Large intestine (tissue), 3 donors: ENCODE measurements at regions not wholly inside any gene's neighbourhood (a gene's known extent, or its start where the extent isn't known, plus 50 kb on each side); places are given as distances from the start of the nearest gene placed in this dataset.

Experiments
- DNase-seq, 2 donors: peaks; one replicate each; pipeline versions ENCODE4 v3.0.0 to v3.0.0-alpha.2; 2013
- H3K27ac ChIP-seq: one replicate; pipeline ENCODE4 v1.5.1; 2013; ENCODE audit warnings: low read length
- H3K27me3 ChIP-seq: 2 replicates; pipeline ENCODE4 v1.6.1; 2013; ENCODE audit warnings: low read length; ENCODE audit not compliant: control insufficient read depth, insufficient read depth
- H3K36me3 ChIP-seq: 2 replicates; pipeline ENCODE4 v1.6.1; 2013; ENCODE audit warnings: low read length; ENCODE audit not compliant: control insufficient read depth, insufficient read depth
- H3K4me1 ChIP-seq: one replicate; pipeline ENCODE4 v1.6.1; 2013; ENCODE audit warnings: low read length; ENCODE audit not compliant: control insufficient read depth, insufficient read depth
- H3K4me3 ChIP-seq: one replicate; pipeline ENCODE4 v1.5.1; 2013; ENCODE audit warnings: low read length
- H3K9me3 ChIP-seq: one replicate; pipeline ENCODE4 v1.6.1; 2013; ENCODE audit warnings: mild to moderate bottlenecking, low read depth, low read length, moderate library complexity; ENCODE audit not compliant: control insufficient read depth
- WGBS: methylation state at CpG from one replicate; pipeline ENCODE4 v1.1.5; 2013; ENCODE audit warnings: low lambda C conversion rate; ENCODE audit not compliant: insufficient coverage; 5-methylcytosine and 5-hydroxymethylcytosine counted together

DNA sequence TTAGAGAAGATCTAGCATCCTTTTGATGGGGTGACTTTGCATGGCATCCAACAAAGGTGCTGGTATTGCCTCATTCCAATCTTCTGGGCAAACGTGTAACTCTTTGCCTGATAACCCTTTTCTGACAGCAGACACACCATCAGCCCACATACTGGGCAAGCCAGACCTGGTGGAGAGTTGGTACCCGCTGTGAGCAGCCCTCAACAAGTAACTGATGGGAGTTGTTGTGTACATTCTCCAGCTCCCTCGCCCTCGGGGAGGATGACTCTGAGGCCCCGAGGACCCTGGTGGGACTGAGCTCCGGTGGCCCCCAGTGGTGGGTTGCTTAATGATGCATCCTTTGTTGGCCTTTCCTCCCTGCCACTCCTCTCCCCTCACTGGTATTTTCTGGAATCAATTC lies 102.4 kb upstream of the SLC6A11 start:
- Histone ChIP-seq H3K4me3 (no peak overlapping the region), H3K27ac (no peak overlapping the region), H3K27me3 (peaks cover 15% of the 10 kb centered on the region), H3K9me3 (no peaks in the 10 kb centered on the region), H3K36me3 (no peaks in the 10 kb centered on the region), H3K4me1 (no peaks in the 10 kb centered on the region)
- no CpG with 5 or more reads among the region's 6 CpGs for WGBS
- no peak for DNase-seq

DNA sequence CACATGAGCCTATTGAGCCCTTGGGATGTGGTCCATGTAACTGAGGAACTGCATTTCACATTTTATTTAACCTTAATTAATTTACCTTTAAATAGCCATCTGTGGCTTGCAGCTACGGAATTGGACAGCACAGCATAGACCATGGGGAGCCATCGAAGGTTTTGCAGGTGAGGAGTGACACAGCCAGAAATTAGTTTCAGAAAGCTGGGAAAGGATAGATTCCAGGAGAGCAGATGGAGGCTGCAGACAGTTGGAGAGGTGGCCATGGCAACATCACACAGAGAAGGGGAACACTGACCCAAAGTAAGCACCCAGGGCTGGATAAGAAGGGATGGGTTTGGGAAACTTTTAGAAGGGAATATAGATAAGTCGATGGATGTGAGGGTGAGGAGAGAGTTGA lies 100.1 kb upstream of the SLC6A11 start:
- Histone ChIP-seq H3K27ac (no peak overlapping the region), H3K4me1 (no peaks in the 10 kb centered on the region), H3K9me3 (no peaks in the 10 kb centered on the region), H3K27me3 (no peaks in the 10 kb centered on the region), H3K4me3 (no peak overlapping the region), H3K36me3 (no peaks in the 10 kb centered on the region)
- WGBS = no CpG with 5 or more reads among the region's 3 CpGs
- no peak for DNase-seq

DNA sequence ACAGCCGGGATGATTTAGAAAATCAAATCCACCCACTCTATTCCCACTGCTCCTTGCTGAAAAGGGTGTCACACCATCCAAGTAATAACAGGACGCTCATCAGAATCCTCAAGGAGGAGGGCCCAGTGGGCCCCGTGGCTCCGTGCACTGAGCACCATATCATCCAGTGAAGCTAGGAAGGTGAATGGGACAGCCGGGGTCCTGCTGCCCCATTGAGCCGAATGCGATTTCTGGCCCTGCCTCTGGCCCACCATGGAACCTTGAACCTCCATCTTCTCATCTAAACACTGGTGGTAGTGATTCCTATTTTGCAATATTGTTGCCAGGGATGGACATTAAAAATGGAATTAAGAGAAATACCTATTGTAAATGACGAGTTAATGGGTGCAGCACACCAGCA lies 99.1 kb upstream of the SLC6A11 start:
- WGBS = no CpG with 5 or more reads among the region's 8 CpGs
- DNase-seq = no peak
- Histone ChIP-seq H3K36me3 (no peaks in the 10 kb centered on the region), H3K4me3 (no peak overlapping the region), H3K9me3 (no peaks in the 10 kb centered on the region), H3K4me1 (no peaks in the 10 kb centered on the region), H3K27ac (no peak overlapping the region), H3K27me3 (no peaks in the 10 kb centered on the region)

DNA sequence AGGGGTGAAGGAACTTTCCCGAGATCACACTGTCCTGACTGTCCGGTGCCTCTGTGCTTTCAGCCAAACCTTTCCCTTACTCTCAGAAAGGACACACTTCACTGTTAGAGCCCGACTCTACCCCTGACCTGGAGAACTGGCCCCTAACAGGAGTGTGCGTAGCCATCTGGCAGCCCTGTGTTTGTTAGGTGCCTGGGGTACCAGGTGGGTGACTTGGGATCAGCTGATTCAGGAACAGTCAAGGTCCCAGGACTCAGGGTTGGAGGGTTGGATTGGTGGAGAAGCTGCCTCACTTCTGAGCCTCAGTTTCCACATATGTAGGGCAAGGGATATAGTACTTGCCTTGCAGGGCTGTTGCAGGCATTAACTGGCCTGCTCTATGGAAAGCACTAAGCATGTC lies 98.3 kb upstream of the SLC6A11 start:
- DNase-seq = no peak
- Histone ChIP-seq H3K4me3 (no peak overlapping the region), H3K9me3 (no peaks in the 10 kb centered on the region), H3K27ac (no peak overlapping the region), H3K27me3 (no peaks in the 10 kb centered on the region), H3K36me3 (no peaks in the 10 kb centered on the region), H3K4me1 (no peaks in the 10 kb centered on the region)
- no CpG with 5 or more reads among the region's 4 CpGs for WGBS

DNA sequence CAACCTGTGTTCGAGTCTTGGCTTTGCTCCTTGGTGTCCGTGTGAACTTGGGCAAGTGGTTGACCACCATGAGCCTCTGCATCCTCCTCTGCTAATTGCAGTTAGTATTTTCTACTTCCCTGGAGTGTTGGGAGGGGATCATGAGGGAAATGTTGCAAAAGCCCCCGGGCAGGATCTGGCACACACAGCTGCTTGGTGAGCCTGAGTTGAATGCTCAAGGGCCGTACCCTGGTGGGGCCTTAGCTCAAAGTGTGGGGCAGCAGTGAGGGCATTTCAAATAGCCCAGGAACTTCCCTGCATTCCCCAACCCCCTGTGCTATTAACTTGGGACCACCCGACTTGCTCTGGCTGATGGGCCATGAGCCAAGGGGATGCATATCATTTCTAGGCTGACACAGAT lies 94.9 kb upstream of the SLC6A11 start:
- no peaks in the 10 kb centered on the region for H3K4me1 ChIP-seq
- no peak overlapping the region for H3K4me3 ChIP-seq
- no peaks in the 10 kb centered on the region for H3K27me3 ChIP-seq
- no peak for DNase-seq
- H3K27ac ChIP-seq = no peak overlapping the region
- H3K9me3 ChIP-seq = no peaks in the 10 kb centered on the region
- no CpG with 5 or more reads among the region's 5 CpGs for WGBS
- H3K36me3 ChIP-seq = no peaks in the 10 kb centered on the region

DNA sequence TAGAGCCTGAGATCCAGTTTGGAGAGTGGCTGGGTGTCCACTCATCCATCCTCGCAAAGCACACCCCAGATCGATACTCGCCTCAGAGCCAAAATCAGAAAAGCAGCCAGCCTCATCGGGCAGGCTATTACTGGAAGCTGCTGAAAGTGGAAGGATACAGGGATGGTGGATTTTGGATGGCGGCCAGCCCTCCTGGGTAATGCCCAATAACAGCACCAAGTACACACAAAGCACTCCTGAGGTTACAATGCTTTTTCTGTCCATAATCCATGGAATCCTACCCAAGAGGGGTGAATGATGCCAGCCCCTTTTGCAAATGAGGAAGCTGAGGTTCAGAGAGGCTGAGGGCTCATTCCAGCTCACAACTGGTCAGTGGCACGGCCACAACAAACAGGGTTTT lies 93.1 kb upstream of the SLC6A11 start:
- H3K27ac ChIP-seq = no peak overlapping the region
- H3K9me3 ChIP-seq = no peaks in the 10 kb centered on the region
- H3K27me3 ChIP-seq = no peaks in the 10 kb centered on the region
- WGBS = no CpG with 5 or more reads among the region's 6 CpGs
- no peak for DNase-seq
- no peaks in the 10 kb centered on the region for H3K4me1 ChIP-seq
- H3K36me3 ChIP-seq = no peaks in the 10 kb centered on the region
- H3K4me3 ChIP-seq = no peak overlapping the region

DNA sequence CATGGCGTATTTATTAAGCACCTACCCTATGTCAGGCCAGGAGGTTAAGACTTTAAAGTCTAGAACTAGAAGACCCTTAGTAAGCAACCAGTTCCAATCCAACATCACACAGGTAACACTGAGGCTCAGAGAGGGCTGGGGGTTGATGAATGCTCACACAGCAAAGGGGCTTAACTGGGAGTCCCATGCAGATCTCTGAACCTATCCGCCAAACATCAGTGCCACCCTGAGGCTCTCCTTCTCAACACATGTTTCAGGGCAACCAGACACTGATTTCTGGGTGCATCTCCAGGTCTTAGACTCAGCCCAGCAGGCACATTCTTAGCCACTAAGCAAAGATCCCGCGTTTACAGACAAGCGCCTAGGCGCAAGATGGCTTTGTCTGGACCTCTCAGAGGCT lies 92.0 kb upstream of the SLC6A11 start:
- no peak overlapping the region for H3K27ac ChIP-seq
- WGBS = no CpG with 5 or more reads among the region's 6 CpGs
- DNase-seq = no peak

DNA sequence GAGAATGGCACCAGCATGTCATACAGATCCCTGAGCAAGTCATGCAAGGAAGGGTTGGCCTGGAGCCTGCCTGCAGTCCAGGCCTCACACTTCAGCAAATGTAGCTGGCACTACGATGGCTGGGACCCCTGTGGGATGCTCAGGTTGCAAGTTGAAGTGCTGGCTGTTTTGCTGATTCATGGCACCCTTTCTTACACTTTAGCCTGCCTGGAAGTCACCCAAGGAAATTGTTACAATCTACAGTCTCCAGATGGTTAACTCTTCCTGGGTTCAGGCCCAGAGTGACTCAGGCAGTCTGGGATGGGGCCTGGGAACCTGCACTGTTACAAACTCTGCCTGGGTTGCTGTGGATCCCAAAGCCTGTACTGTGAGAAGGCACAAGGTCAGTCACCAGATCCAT lies 91.0 kb upstream of the SLC6A11 start:
- Histone ChIP-seq H3K27me3 (no peaks in the 10 kb centered on the region), H3K9me3 (no peaks in the 10 kb centered on the region), H3K27ac (no peak overlapping the region), H3K4me1 (no peaks in the 10 kb centered on the region), H3K36me3 (no peaks in the 10 kb centered on the region), H3K4me3 (no peak overlapping the region)
- WGBS = no CpG with 5 or more reads among the region's 1 CpG
- DNase-seq = no peak

More for the DNA sequence above, 92.0 kb upstream of the SLC6A11 start:
- no peaks in the 10 kb centered on the region for H3K9me3 ChIP-seq
- H3K4me3 ChIP-seq = no peak overlapping the region
- H3K4me1 ChIP-seq = no peaks in the 10 kb centered on the region
- no peaks in the 10 kb centered on the region for H3K36me3 ChIP-seq
- H3K27me3 ChIP-seq = no peaks in the 10 kb centered on the region

DNA sequence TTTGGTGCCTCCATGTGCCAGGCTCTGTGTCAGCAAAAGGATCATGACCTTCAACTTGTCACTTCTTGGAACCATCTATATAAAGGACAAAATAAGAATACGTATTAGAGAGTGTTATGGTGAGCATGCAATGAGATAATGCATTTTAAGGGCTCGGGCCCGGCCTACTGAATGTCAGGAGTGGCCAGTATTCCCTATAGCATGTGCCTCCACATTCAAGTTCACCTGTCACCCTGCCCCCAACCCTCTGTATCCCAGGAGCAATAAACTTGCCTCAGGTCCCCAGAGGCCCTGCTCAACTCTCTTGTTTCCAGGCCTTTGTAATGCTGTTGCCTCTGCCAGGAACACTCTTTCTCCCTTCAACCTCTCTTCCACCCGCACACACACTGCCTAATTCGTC lies 90.2 kb upstream of the SLC6A11 start:
- no peaks in the 10 kb centered on the region for H3K27me3 ChIP-seq
- no peaks in the 10 kb centered on the region for H3K36me3 ChIP-seq
- no CpG with 5 or more reads among the region's 5 CpGs for WGBS
- no peak for DNase-seq
- no peaks in the 10 kb centered on the region for H3K9me3 ChIP-seq
- no peaks in the 10 kb centered on the region for H3K4me1 ChIP-seq
- no peak overlapping the region for H3K27ac ChIP-seq
- H3K4me3 ChIP-seq = no peak overlapping the region

DNA sequence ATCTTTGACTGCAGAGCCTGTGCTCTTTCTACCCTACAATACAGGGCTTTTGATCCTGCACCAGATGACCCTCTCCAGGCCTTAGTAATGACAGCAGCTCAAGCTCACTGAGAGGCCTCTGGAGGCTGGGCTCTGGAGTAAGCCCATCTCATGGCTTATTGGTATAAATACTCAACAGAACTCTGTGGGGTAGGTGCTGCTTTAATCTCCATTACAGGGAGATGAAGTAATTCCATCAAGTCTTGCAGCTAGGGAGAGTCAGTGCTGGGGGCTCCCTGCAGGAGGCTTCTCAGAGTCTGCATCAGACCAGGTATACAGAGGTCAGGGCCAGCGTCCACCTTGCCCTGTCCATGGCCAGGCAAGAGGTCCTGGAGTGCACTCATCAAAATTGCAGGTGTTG lies 89.2 kb upstream of the SLC6A11 start:
- Histone ChIP-seq H3K4me1 (no peaks in the 10 kb centered on the region), H3K36me3 (no peaks in the 10 kb centered on the region), H3K27ac (no peak overlapping the region), H3K27me3 (no peaks in the 10 kb centered on the region), H3K9me3 (no peaks in the 10 kb centered on the region), H3K4me3 (no peak overlapping the region)
- DNase-seq = no peak
- WGBS = no CpG with 5 or more reads among the region's 1 CpG

DNA sequence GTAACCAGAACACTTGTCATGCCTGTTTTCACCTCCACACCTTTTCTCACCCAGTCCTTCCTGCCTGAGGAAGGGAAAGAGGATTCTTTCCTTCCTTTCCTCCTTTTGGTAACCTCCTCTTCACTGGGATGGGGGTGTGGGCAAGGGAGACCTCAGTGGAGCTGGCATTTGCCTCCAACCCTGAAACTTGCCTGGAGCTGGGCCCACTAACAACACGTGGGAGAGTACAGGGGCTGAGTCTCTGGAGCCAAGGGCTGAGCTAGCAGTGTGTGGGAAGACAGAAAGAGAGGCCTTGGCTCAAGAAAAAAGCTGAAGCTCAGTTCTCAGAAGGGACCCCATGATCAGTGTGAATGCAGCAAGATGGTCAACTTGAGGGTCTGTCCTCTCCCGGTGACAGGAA lies 86.6 kb upstream of the SLC6A11 start:
- WGBS = 100% methylated on average over 1 of the region's 2 CpGs
- Histone ChIP-seq H3K27ac (no peak overlapping the region), H3K4me1 (no peaks in the 10 kb centered on the region), H3K4me3 (no peak overlapping the region), H3K27me3 (no peaks in the 10 kb centered on the region), H3K9me3 (no peaks in the 10 kb centered on the region), H3K36me3 (no peaks in the 10 kb centered on the region)
- no peak for DNase-seq
